H1 (cell line): ENCODE measurements at regions not wholly inside any gene's neighbourhood (a gene's known extent, or its start where the extent isn't known, plus 50 kb on each side); places are given as distances from the start of the nearest gene placed in this dataset.

Experiments
- CTCF ChIA-PET: fragments of 300-600 bp; sonication (Branson Sonifier 250); formaldehyde crosslinking; loops from one replicate; lab custom pipeline; 2021; ENCODE audit not compliant: partially characterized antibody; lab: Charles Lee
- POLR2A ChIA-PET: fragments of 300-600 bp; sonication (Branson Sonifier 250); formaldehyde crosslinking; loops from one replicate; lab custom pipeline; 2021; ENCODE audit warnings: inconsistent platforms; ENCODE audit not compliant: partially characterized antibody; lab: Charles Lee
- DNase-seq, 2 experiments: peaks; one replicate each; pipeline versions ENCODE4 v3.0.0 to v3.0.0-alpha.2; 2010 to 2022; ENCODE audit warnings: low spot score in 2 of 2, low read depth in 1 of 2, mixed read lengths in 1 of 2
- FAIRE-seq: peaks from 2 replicates; lab custom pipeline; 2011; peaks lifted over from hg19 to GRCh38; lab: Jason Lieb, UNC
- H2AFZ ChIP-seq: 2 replicates; pipeline ENCODE4 v1.8.1; 2012; ENCODE audit warnings: low read length, inconsistent platforms
- H2AK5ac ChIP-seq: 2 replicates; pipeline ENCODE4 v1.6.1; 2013; ENCODE audit warnings: low read depth, low read length
- H2BK120ac ChIP-seq: replicated peaks from 2 replicates; pipeline ENCODE3; 2013; ENCODE audit warnings: low read depth, low read length, inconsistent platforms
- H2BK12ac ChIP-seq: 2 replicates; pipeline ENCODE4 v1.6.1; 2013; ENCODE audit warnings: low read depth, low read length
- H2BK15ac ChIP-seq: 2 replicates; pipeline ENCODE4 v1.6.1; 2013; ENCODE audit warnings: low read length
- H2BK20ac ChIP-seq: 2 replicates; pipeline ENCODE4 v1.6.1; 2013; ENCODE audit warnings: low read length
- H2BK5ac ChIP-seq: 2 replicates; pipeline ENCODE4 v1.6.1; 2013; ENCODE audit warnings: low read depth, low read length
- H3K14ac ChIP-seq: 2 replicates; pipeline ENCODE4 v1.6.1; 2013; ENCODE audit warnings: inconsistent platforms; ENCODE audit not compliant: insufficient read length
- H3K18ac ChIP-seq: 2 replicates; pipeline ENCODE4 v1.6.1; 2013; ENCODE audit warnings: low read length; ENCODE audit errors: extremely low read depth
- H3K23ac ChIP-seq: 2 replicates; pipeline ENCODE4 v1.6.1; 2013; ENCODE audit warnings: inconsistent platforms; ENCODE audit not compliant: insufficient read length
- H3K23me2 ChIP-seq: 2 replicates; pipeline ENCODE4 v1.6.1; 2013; ENCODE audit warnings: low read depth, low read length
- H3K27ac ChIP-seq: 2 replicates; pipeline ENCODE4 v1.6.1; 2011; ENCODE audit warnings: low read depth, low read length, inconsistent platforms
- H3K27me3 ChIP-seq, 4 experiments: replicated peaks in 1 of 4; 1 replicate in 1 of 4; 2 replicates in 3 of 4; pipeline versions ENCODE4 v1.6.1 to v1.8.1; 2011 to 2013; ENCODE audit warnings: low read length in 3 of 4, mild to moderate bottlenecking in 3 of 4, inconsistent platforms in 2 of 4, mixed read lengths in 2 of 4, moderate library complexity in 1 of 4; ENCODE audit not compliant: control insufficient read depth in 3 of 4, insufficient read depth in 3 of 4; ENCODE audit errors: extremely low read depth in 1 of 4
- H3K36me3 ChIP-seq, 4 experiments: 2 replicates each; pipeline versions ENCODE4 v1.6.1 to v1.8.1; 2011 to 2013; ENCODE audit warnings: mild to moderate bottlenecking in 4 of 4, low read length in 3 of 4, moderate library complexity in 2 of 4, control low read depth in 1 of 4, inconsistent platforms in 1 of 4; ENCODE audit not compliant: insufficient read depth in 4 of 4, control insufficient read depth in 2 of 4
- H3K4ac ChIP-seq: replicated peaks from 2 replicates; pipeline ENCODE3; 2013; ENCODE audit warnings: low read length, low read depth, mixed read lengths, inconsistent platforms; ENCODE audit not compliant: insufficient read length
- H3K4me1 ChIP-seq, 4 experiments: replicated peaks in 1 of 4; 1 replicate in 1 of 4; 2 replicates in 3 of 4; pipeline versions ENCODE4 v1.6.1 to v1.8.1; 2011 to 2013; ENCODE audit warnings: low read length in 3 of 4, inconsistent platforms in 2 of 4, mixed read lengths in 1 of 4; ENCODE audit not compliant: insufficient read depth in 4 of 4, control insufficient read depth in 3 of 4
- H3K4me2 ChIP-seq, 2 experiments: 2 replicates each; pipeline versions ENCODE4 v1.6.1 to v1.8.1; 2011 to 2013; ENCODE audit warnings: low read depth in 2 of 2, low read length in 2 of 2, control low read depth in 1 of 2, inconsistent platforms in 1 of 2, mild to moderate bottlenecking in 1 of 2; ENCODE audit not compliant: insufficient read depth in 1 of 2
- H3K4me3 ChIP-seq, 4 experiments: fragments of 200-600, 300-600 bp in 1 of 4; sonication (generic), shearing (Covaris generic), sonication (Bioruptor Twin) in 1 of 4; 2 replicates each; pipeline versions ENCODE4 v1.5.1 to v1.8.1; 2011 to 2016; ENCODE audit warnings: low read length in 4 of 4, low read depth in 3 of 4, control low read depth in 2 of 4, inconsistent platforms in 2 of 4, mild to moderate bottlenecking in 2 of 4, mixed read lengths in 1 of 4, moderate library complexity in 1 of 4; ENCODE audit not compliant: insufficient read depth in 2 of 4; ENCODE audit errors: extremely low read depth in 1 of 4
- H3K56ac ChIP-seq: replicated peaks from 2 replicates; pipeline ENCODE3; 2013; ENCODE audit warnings: low read depth, mild to moderate bottlenecking, mixed read lengths, low read length, inconsistent platforms; ENCODE audit not compliant: insufficient read length
- H3K79me1 ChIP-seq: 2 replicates; pipeline ENCODE4 v1.6.1; 2013; ENCODE audit warnings: low read depth, low read length, control low read depth
- H3K79me2 ChIP-seq, 2 experiments: 2 replicates each; pipeline versions ENCODE4 v1.6.1 to v1.8.1; 2012 to 2013; ENCODE audit warnings: low read length in 2 of 2, mild to moderate bottlenecking in 2 of 2, inconsistent platforms in 1 of 2; ENCODE audit not compliant: insufficient read depth in 2 of 2, control insufficient read depth in 1 of 2
- H3K9ac ChIP-seq, 4 experiments: replicated peaks in 1 of 4; 1 replicate in 1 of 4; 2 replicates in 3 of 4; pipeline versions ENCODE4 v1.6.1 to v1.8.1; 2011 to 2013; ENCODE audit warnings: low read depth in 3 of 4, low read length in 3 of 4, control low read depth in 2 of 4, mild to moderate bottlenecking in 2 of 4, moderate library complexity in 2 of 4, inconsistent platforms in 1 of 4; ENCODE audit errors: extremely low read depth in 1 of 4
- H3K9me3 ChIP-seq, 2 experiments: 2 replicates each; pipeline versions ENCODE4 v1.6.1 to v1.8.1; 2012 to 2013; ENCODE audit warnings: mild to moderate bottlenecking in 2 of 2, moderate library complexity in 2 of 2, control low read depth in 1 of 2, inconsistent platforms in 1 of 2, low read depth in 1 of 2, low read length in 1 of 2, mixed read lengths in 1 of 2; ENCODE audit not compliant: insufficient read depth in 2 of 2
- H4K20me1 ChIP-seq, 2 experiments: replicated peaks in 1 of 2; 2 replicates each; pipeline versions ENCODE3 to v1.8.1; 2011 to 2013; ENCODE audit warnings: inconsistent platforms in 2 of 2, low read length in 2 of 2, mild to moderate bottlenecking in 1 of 2; ENCODE audit not compliant: insufficient read depth in 2 of 2, control insufficient read depth in 1 of 2
- H4K5ac ChIP-seq: 2 replicates; pipeline ENCODE4 v1.6.1; 2013; ENCODE audit warnings: low read length, low read depth, mixed read lengths, inconsistent platforms; ENCODE audit not compliant: insufficient read length
- H4K8ac ChIP-seq: 2 replicates; pipeline ENCODE4 v1.8.0; 2013; ENCODE audit warnings: mild to moderate bottlenecking, moderate library complexity, low read length, inconsistent platforms; ENCODE audit not compliant: insufficient read depth; ENCODE audit errors: extremely low read depth
- H4K91ac ChIP-seq: replicated peaks from 2 replicates; pipeline ENCODE3; 2013; ENCODE audit warnings: low read length, mixed read lengths, inconsistent platforms; ENCODE audit not compliant: insufficient read length
- BRCA1 ChIP-seq: IDR thresholded peaks from 2 replicates; pipeline ENCODE4 v1.6.1; 2012; ENCODE audit warnings: low read depth, low read length, improper control_type of control experiment
- CBX5 ChIP-seq: fragments of 300-800, 300-1000 bp; sonication (generic); IDR thresholded peaks from 2 replicates; pipeline ENCODE4 v1.7.1; 2016; ENCODE audit warnings: antibody characterized with exemption, low read length, low read depth
- CHD1 ChIP-seq: IDR thresholded peaks from 2 replicates; pipeline ENCODE4 v1.6.1; 2012; ENCODE audit warnings: low read depth, low read length, improper control_type of control experiment
- CHD2 ChIP-seq: IDR thresholded peaks from 2 replicates; pipeline ENCODE4 v1.6.1; 2012; ENCODE audit warnings: low read length, improper control_type of control experiment
- EZH2 ChIP-seq: fragments of 200-600 bp; sonication (generic); IDR thresholded peaks from 2 replicates; pipeline ENCODE4 v1.7.1; 2012; ENCODE audit warnings: low read depth, mild to moderate bottlenecking, moderate library complexity, low read length, inconsistent platforms; ENCODE audit not compliant: severe bottlenecking
- GTF2F1 ChIP-seq: IDR thresholded peaks from 2 replicates; pipeline ENCODE4 v1.6.1; 2012; ENCODE audit warnings: low read depth, low read length, improper control_type of control experiment, borderline replicate concordance
- JUN ChIP-seq: IDR thresholded peaks from 2 replicates; pipeline ENCODE4 v1.6.1; 2011; ENCODE audit warnings: low read depth, mild to moderate bottlenecking, improper control_type of control experiment, low read length
- NANOG ChIP-seq: IDR thresholded peaks from 2 replicates; pipeline ENCODE4 v1.6.1; 2011; ENCODE audit warnings: low read length, low read depth, mild to moderate bottlenecking, inconsistent platforms; ENCODE audit not compliant: insufficient read depth, poor library complexity, severe bottlenecking
- POLR2AphosphoS5 ChIP-seq: IDR thresholded peaks from 2 replicates; pipeline ENCODE4 v1.6.1; 2011; ENCODE audit warnings: low read depth, low read length
- POU5F1 ChIP-seq: IDR thresholded peaks from 2 replicates; pipeline ENCODE4 v1.6.1; 2011; ENCODE audit warnings: low read depth, mild to moderate bottlenecking, low read length, moderate library complexity
- RBBP5 ChIP-seq: IDR thresholded peaks from 2 replicates; pipeline ENCODE4 v1.7.1; 2012; ENCODE audit warnings: low read depth, mild to moderate bottlenecking, inconsistent platforms, low read length, moderate library complexity, borderline replicate concordance
- RFX5 ChIP-seq: IDR thresholded peaks from 2 replicates; pipeline ENCODE4 v1.6.1; 2011; ENCODE audit warnings: low read depth, low read length, improper control_type of control experiment, borderline replicate concordance
- SIX5 ChIP-seq: IDR thresholded peaks from 2 replicates; pipeline ENCODE4 v1.6.1; 2011; ENCODE audit warnings: mild to moderate bottlenecking, low read depth, low read length
- TAF1 ChIP-seq: IDR thresholded peaks from 2 replicates; pipeline ENCODE4 v1.6.1; 2011; ENCODE audit warnings: mild to moderate bottlenecking, low read depth, low read length
- TBP ChIP-seq: IDR thresholded peaks from 2 replicates; pipeline ENCODE4 v1.6.1; 2011; ENCODE audit warnings: low read depth, low read length, improper control_type of control experiment
- WGBS, 2 experiments: shearing (Covaris generic) in 1 of 2; methylation state at CpG; one replicate each; pipeline versions ENCODE4 v1.1.6 to v1.1.7; 2013 to 2015; ENCODE audit warnings: low lambda C conversion rate in 2 of 2, mixed read lengths in 2 of 2, inconsistent platforms in 1 of 2, low coverage in 1 of 2, missing lambda C conversion rate in 1 of 2; ENCODE audit not compliant: insufficient replicate concordance in 2 of 2, insufficient coverage in 1 of 2, insufficient read length in 1 of 2; ENCODE audit errors: extremely low coverage in 1 of 2, missing lambda C conversion rate in 1 of 2; 5-methylcytosine and 5-hydroxymethylcytosine counted together
- TF ChIP-seq, protein P1 (sequence below): IDR thresholded peaks from 2 replicates; pipeline ENCODE4 v1.6.1; 2011; ENCODE audit warnings: low read depth, mild to moderate bottlenecking, low read length; ENCODE audit not compliant: insufficient read depth

DNA sequence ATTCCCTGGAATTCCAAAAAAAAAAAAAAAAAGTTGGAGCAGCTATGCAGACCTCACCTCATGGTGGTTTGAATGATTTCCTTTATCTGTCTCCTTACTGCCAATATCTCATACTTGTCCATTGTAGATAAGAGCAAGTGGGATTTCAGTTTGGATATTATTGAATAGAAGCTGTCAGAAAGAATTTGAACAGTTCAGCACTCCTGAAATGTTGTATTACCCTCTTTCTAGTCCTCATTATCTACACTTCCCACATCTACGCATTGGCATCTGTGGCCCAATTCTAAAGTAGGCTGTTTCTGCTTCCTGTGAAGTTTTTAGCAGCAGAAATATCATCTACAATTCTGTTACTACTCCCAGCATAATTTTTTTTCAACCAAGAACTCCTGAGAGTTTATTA, 68.2 kb upstream of the KHDRBS2 start:
- no peak overlapping the region for H3K4me2 ChIP-seq
- no peak overlapping the region for H3K4me3 ChIP-seq
- H3K9ac ChIP-seq = no peak overlapping the region
- no peaks in the 10 kb centered on the region for H3K79me2 ChIP-seq
- H3K79me1 ChIP-seq = no peaks in the 10 kb centered on the region
- no peak overlapping the region for H4K8ac ChIP-seq
- no peak overlapping the region for H3K23ac ChIP-seq
- no peak overlapping the region for H2BK120ac ChIP-seq
- no peak overlapping the region for H2BK20ac ChIP-seq
- POLR2A ChIA-PET = no interaction called here
- peaks cover 0 to 4% of the 10 kb centered on the region in 2 experiments; a peak in 1 of 4 replicates for H3K9me3 ChIP-seq
- no peak overlapping the region for H4K91ac ChIP-seq
- no peak overlapping the region for H3K4ac ChIP-seq
- FAIRE-seq (no peak), DNase-seq (no peak)
- no peak overlapping the region for H3K56ac ChIP-seq
- no peak overlapping the region for H2AK5ac ChIP-seq
- H4K20me1 ChIP-seq = no peaks in the 10 kb centered on the region
- no peak overlapping the region for H3K14ac ChIP-seq
- H3K27me3 ChIP-seq = no peaks in the 10 kb centered on the region
- H2BK15ac ChIP-seq = no peak overlapping the region
- no peak overlapping the region for H2AFZ ChIP-seq
- H4K5ac ChIP-seq = no peak overlapping the region
- no peak overlapping the region for H3K18ac ChIP-seq
- CTCF ChIA-PET = interaction anchor here (1.8 kb wide), 1 partner anchor 8 kb away, joined by 6 read pairs; no protein-coding TSS in a partner anchor
- WGBS, 2 experiments = 94% methylated on average over 1 of the region's 1 CpG; no CpG with 5 or more reads in 1 of the 2 experiments
- H3K4me1 ChIP-seq = no peaks in the 10 kb centered on the region
- H2BK5ac ChIP-seq = no peak overlapping the region
- H3K23me2 ChIP-seq = no peaks in the 10 kb centered on the region
- H3K36me3 ChIP-seq = no peaks in the 10 kb centered on the region
- H2BK12ac ChIP-seq = no peak overlapping the region
- no peak overlapping the region for H3K27ac ChIP-seq
- TF ChIP-seq RFX5 (no peak), CHD2 (no peak), GTF2F1 (no peak), POU5F1 (no peak), BRCA1 (no peak), TAF1 (no peak), EZH2 (no peak), RBBP5 (no peak), POLR2AphosphoS5 (no peak), CHD1 (no peak), CBX5 (no peak), JUN (no peak), TBP (no peak), NANOG (no peak), SIX5 (no peak)
- TF ChIP-seq, protein P1, sequence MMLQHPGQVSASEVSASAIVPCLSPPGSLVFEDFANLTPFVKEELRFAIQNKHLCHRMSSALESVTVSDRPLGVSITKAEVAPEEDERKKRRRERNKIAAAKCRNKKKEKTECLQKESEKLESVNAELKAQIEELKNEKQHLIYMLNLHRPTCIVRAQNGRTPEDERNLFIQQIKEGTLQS = no peak
